Mesenchymal stem cell (in vitro differentiated cells and primary cell): ENCODE measurements at regions not wholly inside any gene's neighbourhood (a gene's known extent, or its start where the extent isn't known, plus 50 kb on each side); places are given as distances from the start of the nearest gene placed in this dataset.
A peak's percentile ranks its signal among the peaks of the same experiment; 100 is the strongest.

Experiments
- DNase-seq: peaks from one replicate; pipeline ENCODE4 v3.0.0-alpha.2; 2013
- H2AFZ ChIP-seq: one replicate; pipeline ENCODE4 v1.6.1; 2013; ENCODE audit warnings: low read depth, mild to moderate bottlenecking, control low read depth, inconsistent platforms, low read length, moderate library complexity
- H2AK5ac ChIP-seq: 2 replicates; pipeline ENCODE4 v1.6.1; 2013; ENCODE audit warnings: low read length, moderate library complexity, mild to moderate bottlenecking, inconsistent platforms; ENCODE audit not compliant: severe bottlenecking
- H2BK120ac ChIP-seq: one replicate; pipeline ENCODE4 v1.6.1; 2013; ENCODE audit warnings: low read depth, mild to moderate bottlenecking, inconsistent platforms, low read length, moderate library complexity
- H2BK12ac ChIP-seq, 2 experiments: one replicate each; pipeline ENCODE4 v1.6.1; 2013; ENCODE audit warnings: inconsistent platforms in 2 of 2, low read length in 2 of 2, mild to moderate bottlenecking in 2 of 2, moderate library complexity in 2 of 2, control low read depth in 1 of 2
- H2BK15ac ChIP-seq: one replicate; pipeline ENCODE4 v1.6.1; 2013; ENCODE audit warnings: mild to moderate bottlenecking, low read depth, inconsistent platforms; ENCODE audit not compliant: poor library complexity, severe bottlenecking
- H2BK5ac ChIP-seq: 2 replicates; pipeline ENCODE4 v1.6.1; 2013; ENCODE audit warnings: low read depth, mild to moderate bottlenecking, low read length, control low read depth, inconsistent platforms; ENCODE audit not compliant: poor library complexity, severe bottlenecking
- H3K14ac ChIP-seq, 2 experiments: one replicate each; pipeline ENCODE4 v1.6.1; 2013; ENCODE audit warnings: inconsistent platforms in 2 of 2, low read length in 2 of 2, control low read depth in 1 of 2, mild to moderate bottlenecking in 1 of 2, moderate library complexity in 1 of 2
- H3K18ac ChIP-seq, 2 experiments: one replicate each; pipeline ENCODE4 v1.6.1; 2013; ENCODE audit warnings: inconsistent platforms in 2 of 2, low read length in 2 of 2, control low read depth in 1 of 2, low read depth in 1 of 2, mild to moderate bottlenecking in 1 of 2
- H3K23ac ChIP-seq, 2 experiments: one replicate each; pipeline ENCODE4 v1.6.1; 2013; ENCODE audit warnings: inconsistent platforms in 2 of 2, low read length in 2 of 2, mild to moderate bottlenecking in 2 of 2, moderate library complexity in 2 of 2, control low read depth in 1 of 2
- H3K27ac ChIP-seq: 2 replicates; pipeline ENCODE4 v1.5.1; 2013; ENCODE audit warnings: mild to moderate bottlenecking, moderate library complexity, low read length, control low read depth, inconsistent platforms; ENCODE audit not compliant: poor library complexity, severe bottlenecking
- H3K27me3 ChIP-seq, 2 experiments: 2 replicates each; pipeline versions ENCODE4 v1.6.1 to v1.7.0; 2013; ENCODE audit warnings: low read length in 2 of 2, mild to moderate bottlenecking in 2 of 2, moderate library complexity in 2 of 2, control low read depth in 1 of 2, inconsistent platforms in 1 of 2; ENCODE audit not compliant: control insufficient read depth in 1 of 2, insufficient read depth in 1 of 2
- H3K36me3 ChIP-seq, 2 experiments: 2 replicates each; pipeline versions ENCODE4 v1.6.1 to v1.7.0; 2013; ENCODE audit warnings: low read length in 2 of 2, control low read depth in 1 of 2, inconsistent platforms in 1 of 2, low read depth in 1 of 2, mild to moderate bottlenecking in 1 of 2; ENCODE audit not compliant: insufficient read depth in 2 of 2, control insufficient read depth in 1 of 2
- H3K4ac ChIP-seq, 2 experiments: one replicate each; pipeline ENCODE4 v1.6.1; 2013; ENCODE audit warnings: inconsistent platforms in 2 of 2, low read length in 2 of 2, mild to moderate bottlenecking in 2 of 2, moderate library complexity in 2 of 2, control low read depth in 1 of 2, low read depth in 1 of 2
- H3K4me1 ChIP-seq: 2 replicates; pipeline ENCODE4 v1.6.1; 2013; ENCODE audit warnings: low read depth, low read length, control low read depth; ENCODE audit not compliant: control insufficient read depth, insufficient read depth
- H3K4me2 ChIP-seq: 2 replicates; pipeline ENCODE4 v1.6.1; 2013; ENCODE audit warnings: low read length, mild to moderate bottlenecking, inconsistent platforms; ENCODE audit not compliant: poor library complexity, severe bottlenecking
- H3K4me3 ChIP-seq, 2 experiments: 2 replicates each; pipeline versions ENCODE4 v1.5.1 to v1.7.0; 2013; ENCODE audit warnings: low read length in 2 of 2, mild to moderate bottlenecking in 2 of 2, control low read depth in 1 of 2, low read depth in 1 of 2; ENCODE audit not compliant: insufficient read depth in 1 of 2
- H3K79me1 ChIP-seq: replicated peaks from 2 replicates; pipeline ENCODE4 v1.6.1; 2013; ENCODE audit warnings: mild to moderate bottlenecking, control low read depth, low read length, inconsistent platforms; ENCODE audit not compliant: poor library complexity, severe bottlenecking
- H3K9ac ChIP-seq: 2 replicates; pipeline ENCODE4 v1.7.0; 2013; ENCODE audit warnings: mild to moderate bottlenecking, low read length, moderate library complexity
- H3K9me3 ChIP-seq: 2 replicates; pipeline ENCODE4 v1.7.0; 2013; ENCODE audit warnings: mild to moderate bottlenecking, low read length; ENCODE audit not compliant: control insufficient read depth
- H4K8ac ChIP-seq: one replicate; pipeline ENCODE4 v1.6.1; 2013; ENCODE audit warnings: inconsistent platforms, mild to moderate bottlenecking, low read length, moderate library complexity
- H4K91ac ChIP-seq: one replicate; pipeline ENCODE4 v1.6.1; 2013; ENCODE audit warnings: mild to moderate bottlenecking, low read length, inconsistent platforms
- WGBS: methylation state at CpG from one replicate; pipeline ENCODE4 v1.1.7; 2013; ENCODE audit warnings: mixed read lengths; 5-methylcytosine and 5-hydroxymethylcytosine counted together

DNA sequence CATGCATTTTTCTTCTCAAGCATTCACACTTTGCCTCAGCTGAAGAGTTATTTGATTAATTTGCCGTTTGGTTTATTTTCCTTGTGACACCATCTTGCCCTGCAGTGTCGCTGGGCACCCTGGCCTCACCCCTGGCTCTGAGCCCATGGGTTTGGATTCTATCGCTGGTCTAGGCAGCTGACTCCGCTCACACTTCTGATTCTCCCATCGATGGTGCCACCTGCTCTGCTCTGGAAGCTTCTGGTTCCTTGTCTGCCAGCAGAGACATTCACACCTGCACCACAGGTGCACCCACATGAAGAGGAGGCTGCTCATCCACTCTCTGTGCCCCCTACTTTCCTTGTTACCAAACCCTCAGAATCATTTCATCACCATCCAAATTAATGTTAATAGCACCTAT lies 291.6 kb upstream of the CDH4 start:
- Histone ChIP-seq H3K18ac (no peak overlapping the region), H2BK5ac (no peak overlapping the region), H3K27me3 (no peaks in the 10 kb centered on the region), H3K23ac (no peak overlapping the region), H2AFZ (no peak overlapping the region), H3K4ac (no peak overlapping the region), H2AK5ac (no peak overlapping the region), H3K36me3 (no peaks in the 10 kb centered on the region), H3K9me3 (no peaks in the 10 kb centered on the region), H2BK120ac (no peak overlapping the region), H3K79me1 (no peaks in the 10 kb centered on the region), H3K27ac (no peak overlapping the region), H2BK15ac (no peak overlapping the region), H3K9ac (no peak overlapping the region), H4K8ac (no peak overlapping the region), H4K91ac (no peak overlapping the region), H3K4me3 (no peak overlapping the region), H3K14ac (no peak overlapping the region), H3K4me1 (no peaks in the 10 kb centered on the region), H3K4me2 (no peak overlapping the region), H2BK12ac (no peak overlapping the region)
- no peak for DNase-seq
- 68% methylated on average over 5 of the region's 5 CpGs for WGBS

DNA sequence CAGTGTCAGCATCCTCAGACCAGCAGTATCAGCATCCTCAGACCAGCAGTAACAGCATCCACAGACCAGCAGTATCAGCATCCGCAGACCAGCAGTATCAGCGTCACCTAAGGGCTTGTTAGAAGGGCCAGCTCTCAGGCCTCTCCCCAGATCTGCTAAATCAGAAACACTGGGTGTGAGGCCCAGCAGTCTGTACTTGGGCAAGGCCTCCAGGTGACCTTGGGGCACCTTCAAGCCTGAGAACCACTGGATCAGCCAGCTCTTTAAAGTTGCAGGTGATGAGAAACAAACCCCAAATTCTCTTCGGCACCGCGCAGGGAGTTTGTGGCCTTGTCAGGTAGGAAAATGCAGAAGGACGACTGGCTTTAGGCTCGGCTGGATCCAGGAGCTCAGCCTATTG lies 290.5 kb upstream of the CDH4 start:
- Histone ChIP-seq H2AFZ (no peak overlapping the region), H3K18ac (no peak overlapping the region), H3K4me1 (no peaks in the 10 kb centered on the region), H3K36me3 (no peaks in the 10 kb centered on the region), H3K4me3 (no peak overlapping the region), H3K4ac (no peak overlapping the region), H2BK5ac (no peak overlapping the region), H3K27me3 (no peaks in the 10 kb centered on the region), H3K79me1 (no peaks in the 10 kb centered on the region), H3K9me3 (peaks cover under 1% of the 10 kb centered on the region), H2BK15ac (no peak overlapping the region), H3K27ac (no peak overlapping the region), H4K91ac (no peak overlapping the region), H2BK120ac (no peak overlapping the region), H3K14ac (no peak overlapping the region), H2BK12ac (no peak overlapping the region), H2AK5ac (no peak overlapping the region), H4K8ac (no peak overlapping the region), H3K9ac (no peak overlapping the region), H3K4me2 (no peak overlapping the region), H3K23ac (no peak overlapping the region)
- no peak for DNase-seq
- 88% methylated on average over 7 of the region's 7 CpGs for WGBS

DNA sequence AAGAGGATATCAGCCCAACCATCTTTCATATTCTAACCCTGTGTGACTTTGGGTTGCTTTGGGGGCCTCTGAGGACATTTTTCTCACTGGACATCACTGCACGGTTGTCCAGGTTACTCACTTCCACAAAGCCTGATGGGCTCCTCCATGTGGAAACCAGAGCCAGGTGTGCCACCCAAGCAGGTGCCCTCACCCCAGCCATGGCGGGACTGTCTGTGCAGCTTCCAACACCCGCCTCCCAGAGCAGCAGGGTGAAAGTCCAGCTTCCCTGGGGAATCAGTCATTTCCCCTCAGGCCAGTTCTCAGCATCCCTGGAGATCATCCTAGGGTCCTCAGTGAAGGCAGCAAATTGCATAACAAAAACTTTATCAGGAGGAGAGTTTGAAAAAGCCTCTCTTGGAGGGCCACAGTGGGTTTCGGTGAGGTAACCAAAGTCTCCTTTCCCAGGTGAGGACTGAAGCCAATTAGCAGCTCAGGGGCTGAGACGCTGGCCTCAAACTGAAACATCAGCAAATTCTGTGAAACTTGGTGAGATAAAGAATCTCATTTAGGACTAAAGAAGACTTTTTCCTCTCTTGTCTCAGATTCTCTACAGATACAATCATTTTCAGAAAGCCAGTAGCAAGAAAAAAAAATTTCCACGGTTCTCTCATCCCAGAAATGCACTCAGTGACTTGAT lies 289.6 kb upstream of the CDH4 start:
- WGBS, result 62% methylated on average over 5 of the region's 6 CpGs
- H2BK15ac ChIP-seq, result peak overlapping the region; percentile 77
- no peak overlapping the region for H3K23ac ChIP-seq
- H4K91ac ChIP-seq, result no peak overlapping the region
- no peak overlapping the region for H2BK12ac ChIP-seq
- no peaks in the 10 kb centered on the region for H3K79me1 ChIP-seq
- no peak overlapping the region for H3K27ac ChIP-seq
- H2BK5ac ChIP-seq, result no peak overlapping the region
- H3K4ac ChIP-seq, result no peak overlapping the region
- H3K4me1 ChIP-seq, result no peaks in the 10 kb centered on the region
- no peak overlapping the region for H3K4me2 ChIP-seq
- H3K4me3 ChIP-seq, result no peak overlapping the region
- H2BK120ac ChIP-seq, result no peak overlapping the region
- H3K27me3 ChIP-seq, result no peaks in the 10 kb centered on the region
- no peak overlapping the region for H2AK5ac ChIP-seq
- H3K9ac ChIP-seq, result no peak overlapping the region
- peaks cover 4% of the 10 kb centered on the region for H3K9me3 ChIP-seq
- H3K18ac ChIP-seq, result no peak overlapping the region
- no peak overlapping the region for H2AFZ ChIP-seq
- no peaks in the 10 kb centered on the region for H3K36me3 ChIP-seq
- no peak overlapping the region for H4K8ac ChIP-seq
- no peak for DNase-seq
- H3K14ac ChIP-seq, result no peak overlapping the region

DNA sequence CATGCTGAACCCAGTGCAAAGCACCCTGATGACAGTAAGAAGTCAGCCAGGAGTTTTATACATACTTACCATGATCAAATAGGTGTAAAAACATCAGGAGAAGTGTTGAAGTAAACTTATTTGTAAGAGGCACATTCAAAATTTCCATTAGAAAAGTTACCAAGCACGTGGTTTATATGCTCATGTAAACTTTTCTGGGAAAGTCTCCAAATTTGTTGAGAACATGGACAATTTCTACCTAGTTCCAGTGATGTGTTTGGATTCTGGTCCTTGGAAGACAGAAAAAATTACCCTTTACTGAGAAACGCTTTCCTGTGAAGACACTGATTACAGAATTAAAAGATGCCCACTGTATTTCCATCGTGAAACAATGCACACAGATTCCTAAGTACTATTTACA lies 288.9 kb upstream of the CDH4 start:
- Histone ChIP-seq H3K9me3 (peaks cover 4% of the 10 kb centered on the region), H3K18ac (no peak overlapping the region), H4K8ac (no peak overlapping the region), H3K4me3 (no peak overlapping the region), H3K27ac (no peak overlapping the region), H3K79me1 (no peaks in the 10 kb centered on the region), H2BK15ac (no peak overlapping the region), H2BK120ac (no peak overlapping the region), H2AK5ac (no peak overlapping the region), H3K27me3 (no peaks in the 10 kb centered on the region), H2BK5ac (no peak overlapping the region), H3K4ac (no peak overlapping the region), H2AFZ (no peak overlapping the region), H4K91ac (no peak overlapping the region), H2BK12ac (no peak overlapping the region), H3K14ac (no peak overlapping the region), H3K4me1 (no peaks in the 10 kb centered on the region), H3K36me3 (no peaks in the 10 kb centered on the region), H3K9ac (no peak overlapping the region), H3K4me2 (no peak overlapping the region), H3K23ac (no peak overlapping the region)
- no peak for DNase-seq
- WGBS, result no CpG with 5 or more reads among the region's 3 CpGs
